ENCODE measurements at regions not wholly inside any gene's neighbourhood (a gene's known extent, or its start where the extent isn't known, plus 50 kb on each side); places are given as distances from the start of the nearest gene placed in this dataset.
A peak's percentile ranks its signal among the peaks of the same experiment; 100 is the strongest.

DNA sequence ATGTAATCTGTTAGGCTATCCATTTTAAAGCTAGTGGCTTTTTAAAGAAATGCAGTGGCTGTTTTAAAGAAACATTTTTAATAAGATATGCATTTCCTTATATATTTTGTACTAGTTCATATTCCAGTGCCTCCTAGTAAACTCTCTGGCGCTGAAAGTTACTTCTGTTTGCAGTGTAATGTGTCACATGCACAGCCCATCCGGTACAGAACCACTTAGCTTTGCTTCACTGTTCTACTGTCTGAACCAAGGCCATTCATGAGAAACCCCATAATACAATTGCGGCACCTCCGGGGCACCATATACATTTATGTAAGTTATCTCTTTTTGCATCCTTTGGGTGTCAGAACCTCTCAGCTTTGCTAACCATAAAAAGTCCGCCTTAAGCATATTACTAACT lies 114.6 kb upstream of the KCTD1 start:
- peaks cover 0 to 1% (median 0%) of the 10 kb centered on the region in 7 donors for H3K9me3 Mint-ChIP-seq
- Histone ChIP-seq H2AFZ (ENCODE audit: insufficient read depth, low read depth, low read length, poor library complexity, severe bottlenecking) (no peak overlapping the region), H3K9me3 (replicated peaks in 1 of 2; ENCODE audit: control insufficient read depth in 1 of 2, insufficient read depth in 1 of 2, low read length in 2 of 2) (no peaks in the 10 kb centered on the region), H3K36me3 (replicated peaks in 1 of 2; ENCODE audit: control insufficient read depth in 1 of 2, insufficient read depth in 2 of 2, low read length in 2 of 2) (no peaks in the 10 kb centered on the region), H3K4me2 (replicated peaks; ENCODE audit: extremely low read depth, low read length, poor library complexity, severe bottlenecking) (no peak overlapping the region), H3K9ac (ENCODE audit: insufficient read depth, low read length, poor library complexity, severe bottlenecking) (no peak overlapping the region), H3K4me1 (ENCODE audit: control insufficient read depth in 1 of 2, insufficient read depth in 2 of 2, low read length in 2 of 2) (peaks cover 10 to 17% of the 10 kb centered on the region in 2 donors), H3K79me2 (ENCODE audit: insufficient read depth, low read length) (no peaks in the 10 kb centered on the region), H3K27ac (ENCODE audit: low read depth in 1 of 2, low read length in 2 of 2) (no peak overlapping the region), H3K27me3 (ENCODE audit: control insufficient read depth in 2 of 2, insufficient read depth in 2 of 2, low read length in 2 of 2) (peaks cover 13 to 14% of the 10 kb centered on the region in 2 donors), H3K4me3 (replicated peaks in 1 of 3; ENCODE audit: low read depth in 2 of 3, low read length in 3 of 3) (no peak overlapping the region), H4K20me1 (ENCODE audit: insufficient read depth, low read length) (no peaks in the 10 kb centered on the region)
- TF ChIP-seq, protein P1, sequence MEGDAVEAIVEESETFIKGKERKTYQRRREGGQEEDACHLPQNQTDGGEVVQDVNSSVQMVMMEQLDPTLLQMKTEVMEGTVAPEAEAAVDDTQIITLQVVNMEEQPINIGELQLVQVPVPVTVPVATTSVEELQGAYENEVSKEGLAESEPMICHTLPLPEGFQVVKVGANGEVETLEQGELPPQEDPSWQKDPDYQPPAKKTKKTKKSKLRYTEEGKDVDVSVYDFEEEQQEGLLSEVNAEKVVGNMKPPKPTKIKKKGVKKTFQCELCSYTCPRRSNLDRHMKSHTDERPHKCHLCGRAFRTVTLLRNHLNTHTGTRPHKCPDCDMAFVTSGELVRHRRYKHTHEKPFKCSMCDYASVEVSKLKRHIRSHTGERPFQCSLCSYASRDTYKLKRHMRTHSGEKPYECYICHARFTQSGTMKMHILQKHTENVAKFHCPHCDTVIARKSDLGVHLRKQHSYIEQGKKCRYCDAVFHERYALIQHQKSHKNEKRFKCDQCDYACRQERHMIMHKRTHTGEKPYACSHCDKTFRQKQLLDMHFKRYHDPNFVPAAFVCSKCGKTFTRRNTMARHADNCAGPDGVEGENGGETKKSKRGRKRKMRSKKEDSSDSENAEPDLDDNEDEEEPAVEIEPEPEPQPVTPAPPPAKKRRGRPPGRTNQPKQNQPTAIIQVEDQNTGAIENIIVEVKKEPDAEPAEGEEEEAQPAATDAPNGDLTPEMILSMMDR (IDR thresholded peaks at IDR 0.05), result no peak
- peak overlapping the region in 1 of 7 donors; percentile 53 for H3K27ac Mint-ChIP-seq
- peaks cover 22% of the 10 kb centered on the region for H3K4me1 Mint-ChIP-seq
- H3K27me3 Mint-ChIP-seq (ENCODE audit: low read depth in 3 of 3), result peaks cover 15 to 19% (median 18%) of the 10 kb centered on the region in 3 donors
- H3K36me3 Mint-ChIP-seq, result peaks cover 0 to 4% of the 10 kb centered on the region in 2 donors
- intact Hi-C loops (cut with micrococcal nuclease), result no loop called here
- H3K4me3 Mint-ChIP-seq, result no peak overlapping the region
- DNase-seq, result peak in 1 of 3 donors; percentile 10
- no CpG with 5 or more reads among the region's 5 CpGs for WGBS (ENCODE audit: insufficient coverage)

DNA sequence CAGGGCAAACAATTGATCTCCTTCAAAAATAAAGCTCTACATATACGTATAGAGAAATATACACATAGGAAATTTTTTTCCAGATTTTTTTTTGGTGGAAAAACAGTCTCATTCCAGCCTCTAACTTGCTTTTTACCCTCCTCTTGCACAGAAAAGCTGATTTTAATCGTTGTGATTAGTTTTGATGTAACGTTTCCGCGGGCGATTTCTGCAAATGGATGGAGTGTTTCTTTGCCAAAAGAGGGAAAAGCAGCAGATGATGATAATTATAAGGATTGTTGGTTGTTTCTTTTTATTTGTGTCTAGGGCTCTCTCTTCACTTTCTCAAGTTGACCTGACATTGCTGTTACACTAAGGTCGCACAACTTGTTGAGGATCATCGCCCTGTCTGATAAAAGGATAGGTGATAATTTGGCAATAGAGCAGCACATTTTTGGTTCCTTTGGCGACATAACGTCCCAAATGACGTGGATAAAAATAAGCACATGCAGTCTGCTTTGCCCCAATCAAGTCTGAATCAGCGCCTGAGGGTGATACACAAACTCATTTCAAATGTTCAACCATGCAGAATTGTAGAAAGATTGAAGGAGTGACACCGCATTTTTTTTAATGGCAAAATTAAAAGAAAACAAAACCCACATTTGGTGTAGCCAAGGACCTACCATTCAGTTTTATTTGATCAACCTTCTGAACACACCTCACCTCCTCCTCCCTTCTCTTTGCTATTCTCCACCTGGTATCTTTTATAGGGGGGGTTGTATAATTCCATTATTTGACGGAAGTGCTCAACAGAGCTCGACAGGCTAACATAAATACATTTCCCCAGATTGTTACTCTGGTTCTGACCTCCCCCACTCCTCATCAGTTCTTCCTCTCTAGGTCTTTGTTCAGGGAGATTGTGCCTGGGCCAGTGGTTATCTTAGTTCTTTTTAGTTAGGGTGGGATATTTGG lies 109.6 kb upstream of the KCTD1 start:
- DNase-seq, result no peak
- 10% methylated on average over 2 of the region's 15 CpGs for WGBS (ENCODE audit: insufficient coverage)
- Histone ChIP-seq H3K9me3 (replicated peaks in 1 of 2; ENCODE audit: control insufficient read depth in 1 of 2, insufficient read depth in 1 of 2, low read length in 2 of 2) (peaks cover 0 to 7% of the 10 kb centered on the region in 2 donors), H2AFZ (ENCODE audit: insufficient read depth, low read depth, low read length, poor library complexity, severe bottlenecking) (peak overlapping the region; percentile 87), H3K36me3 (replicated peaks in 1 of 2; ENCODE audit: control insufficient read depth in 1 of 2, insufficient read depth in 2 of 2, low read length in 2 of 2) (no peaks in the 10 kb centered on the region), H4K20me1 (ENCODE audit: insufficient read depth, low read length) (no peaks in the 10 kb centered on the region), H3K27ac (ENCODE audit: low read depth in 1 of 2, low read length in 2 of 2) (no peak overlapping the region), H3K4me3 (replicated peaks in 1 of 3; ENCODE audit: low read depth in 2 of 3, low read length in 3 of 3) (peak overlapping the region; percentile 40 to 90 (median 54)), H3K27me3 (ENCODE audit: control insufficient read depth in 2 of 2, insufficient read depth in 2 of 2, low read length in 2 of 2) (peaks cover 43 to 49% of the 10 kb centered on the region in 2 donors), H3K79me2 (ENCODE audit: insufficient read depth, low read length) (no peaks in the 10 kb centered on the region), H3K9ac (ENCODE audit: insufficient read depth, low read length, poor library complexity, severe bottlenecking) (no peak overlapping the region), H3K4me1 (ENCODE audit: control insufficient read depth in 1 of 2, insufficient read depth in 2 of 2, low read length in 2 of 2) (peaks cover 26 to 37% of the 10 kb centered on the region in 2 donors), H3K4me2 (replicated peaks; ENCODE audit: extremely low read depth, low read length, poor library complexity, severe bottlenecking) (peak overlapping the region; percentile 93)
- Mint-ChIP-seq H3K27ac (peak overlapping the region in 2 of 7 donors; percentile 80 to 81), H3K9me3 (peaks cover 0 to 5% (median 0%) of the 10 kb centered on the region in 7 donors), H3K27me3 (ENCODE audit: low read depth in 3 of 3) (peaks cover 45 to 54% (median 47%) of the 10 kb centered on the region in 3 donors), H3K4me3 (peak overlapping the region; percentile 97 to 99), H3K4me1 (peaks cover 35% of the 10 kb centered on the region), H3K36me3 (peaks cover 3 to 4% of the 10 kb centered on the region in 2 donors)
- intact Hi-C loops (cut with micrococcal nuclease), result no loop called here
- TF ChIP-seq, protein P1 (IDR thresholded peaks at IDR 0.05), result no peak

Measured in CD14-positive monocyte (primary cell).